T-helper 2 cell (primary cell): ENCODE measurements at regions not wholly inside any gene's neighbourhood (a gene's known extent, or its start where the extent isn't known, plus 50 kb on each side); places are given as distances from the start of the nearest gene placed in this dataset.

Source experiments
- DNase-seq, 5 experiments: peaks; one replicate each; pipeline versions ENCODE4 v3.0.0 to v3.0.0-alpha.2; 2012 to 2022

GRCh38 chr2:205937211-205937610 lies 148.8 kb downstream of the INO80D start:
- no peak for DNase-seq

GRCh38 chr2:205936446-205936845 lies 149.5 kb downstream of the INO80D start:
- no peak for DNase-seq

DNA sequence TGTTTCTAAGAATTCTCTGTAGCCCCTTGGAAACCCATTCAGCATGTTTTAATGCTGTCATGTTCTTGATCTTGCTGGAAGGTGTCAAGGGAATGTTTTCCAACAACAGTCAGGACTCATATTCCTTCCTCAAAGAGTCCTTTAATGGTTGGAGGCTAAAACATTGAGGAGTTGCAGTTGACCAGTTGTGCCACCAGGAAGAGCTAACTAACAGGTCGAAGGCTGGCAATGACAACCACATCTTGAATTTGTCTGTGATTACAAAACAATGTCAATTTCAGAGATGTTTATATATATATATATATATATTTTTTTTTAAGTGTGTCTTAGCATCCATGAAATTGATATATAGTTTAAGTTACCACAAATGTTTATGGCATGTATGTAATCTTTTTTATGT lies 151.5 kb downstream of the INO80D start:
- DNase-seq = no peak

GRCh38 chr2:205932861-205933260 lies 153.1 kb downstream of the INO80D start:
- no peak for DNase-seq

- DNase-seq = no peak
Observed at GRCh38 chr2:205931388-205931787, 154.6 kb downstream of the INO80D start.

DNA sequence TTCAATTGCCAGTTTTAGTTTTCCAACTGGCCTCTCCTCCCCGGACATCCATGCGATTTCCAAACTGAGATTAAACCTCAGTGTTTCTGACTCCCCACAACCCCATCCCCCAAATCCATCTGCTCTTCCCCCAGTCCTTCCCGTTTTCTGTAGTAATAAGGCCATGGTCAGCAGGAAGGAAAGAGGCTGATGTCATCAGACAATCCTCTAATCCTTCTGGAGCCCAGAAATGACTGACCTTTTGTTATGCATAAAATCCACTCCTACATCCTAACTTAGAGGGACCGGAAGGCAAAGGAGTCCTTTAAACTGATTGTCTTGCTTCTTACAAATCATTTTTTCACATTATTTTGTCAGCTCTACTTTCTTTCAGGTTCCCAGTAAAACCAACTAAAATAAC lies 155.8 kb downstream of the INO80D start:
- no peak for DNase-seq

- no peak for DNase-seq
Observed at GRCh38 chr2:205929246-205929942, 156.6 kb downstream of the INO80D start.

DNA sequence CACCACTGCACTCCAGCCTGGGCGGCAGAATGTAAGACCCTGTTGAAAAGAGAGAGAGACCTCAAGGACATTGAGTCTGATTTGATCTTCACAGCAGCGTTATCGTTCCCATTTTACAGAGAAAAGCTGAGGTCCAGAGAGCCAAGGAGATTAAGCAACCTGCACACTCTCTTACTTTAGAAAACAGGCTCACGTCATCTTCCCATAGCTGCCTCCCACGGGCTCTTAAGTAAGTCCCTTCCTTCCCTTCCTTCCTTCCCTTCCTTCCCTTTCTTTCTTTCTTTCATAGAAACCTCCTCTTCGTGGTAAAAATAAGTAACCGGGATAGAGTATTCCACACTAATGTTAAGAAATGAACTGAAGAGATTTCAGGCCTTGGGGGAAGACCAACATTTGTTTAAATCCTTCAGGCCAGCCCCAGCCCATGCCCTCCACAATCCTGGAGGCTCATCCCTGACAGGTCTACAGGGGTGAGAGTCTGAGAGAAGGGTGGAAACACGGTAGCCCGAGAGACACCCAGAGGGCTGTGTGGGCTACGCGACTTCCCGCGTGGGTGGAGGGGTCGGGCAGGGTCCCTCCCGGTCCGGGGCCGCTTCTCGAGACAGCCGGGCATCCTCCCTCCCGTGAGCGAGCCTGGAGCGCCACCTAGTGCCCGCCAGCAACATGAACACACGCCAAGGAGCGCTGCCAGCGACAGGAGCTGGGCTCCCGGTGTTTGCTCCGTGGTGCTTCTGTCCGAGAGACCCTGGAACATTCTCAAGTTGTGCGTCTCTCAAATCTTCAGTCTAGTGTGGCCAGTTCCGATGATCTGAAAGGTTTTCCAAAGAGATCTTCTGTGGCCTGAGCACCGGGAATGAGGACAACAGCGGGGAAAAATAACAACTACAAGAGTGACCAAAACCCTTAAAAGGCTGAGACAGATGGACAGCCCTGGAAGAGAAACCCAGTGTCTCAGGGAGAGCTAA lies 160.3 kb downstream of the INO80D start:
- peak; percentile 3 to 62 (median 51) for DNase-seq

- DNase-seq = no peak
Observed at GRCh38 chr2:205924676-205925075, 161.3 kb downstream of the INO80D start.

GRCh38 chr2:205915130-205915524 lies 170.8 kb downstream of the INO80D start:
- no peak for DNase-seq

- DNase-seq = no peak
Observed at GRCh38 chr2:205914213-205915129, 171.5 kb downstream of the INO80D start.

GRCh38 chr2:205913668-205914067 lies 172.3 kb downstream of the INO80D start:
- DNase-seq = no peak

DNA sequence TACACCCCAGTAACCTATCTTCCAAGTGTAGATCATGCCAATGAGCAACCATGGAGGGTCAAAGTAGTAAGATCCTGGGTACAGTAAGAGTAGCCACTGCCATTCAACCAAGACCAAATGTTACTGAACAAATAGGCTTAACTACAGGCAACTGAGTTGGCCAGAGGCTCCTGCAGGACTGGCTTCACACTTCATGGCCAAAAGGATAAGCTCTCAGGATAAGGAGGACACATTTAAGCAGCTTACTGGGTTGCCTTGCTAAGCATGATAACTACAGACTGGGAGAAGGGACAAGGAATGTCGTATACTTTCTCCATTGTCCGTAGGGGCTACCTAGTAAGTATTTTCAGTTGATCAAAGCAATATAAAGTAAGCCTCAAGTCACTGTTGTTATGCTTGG lies 174.7 kb downstream of the INO80D start:
- no peak for DNase-seq

GRCh38 chr2:205909184-205909572 lies 176.8 kb downstream of the INO80D start:
- no peak for DNase-seq

DNA sequence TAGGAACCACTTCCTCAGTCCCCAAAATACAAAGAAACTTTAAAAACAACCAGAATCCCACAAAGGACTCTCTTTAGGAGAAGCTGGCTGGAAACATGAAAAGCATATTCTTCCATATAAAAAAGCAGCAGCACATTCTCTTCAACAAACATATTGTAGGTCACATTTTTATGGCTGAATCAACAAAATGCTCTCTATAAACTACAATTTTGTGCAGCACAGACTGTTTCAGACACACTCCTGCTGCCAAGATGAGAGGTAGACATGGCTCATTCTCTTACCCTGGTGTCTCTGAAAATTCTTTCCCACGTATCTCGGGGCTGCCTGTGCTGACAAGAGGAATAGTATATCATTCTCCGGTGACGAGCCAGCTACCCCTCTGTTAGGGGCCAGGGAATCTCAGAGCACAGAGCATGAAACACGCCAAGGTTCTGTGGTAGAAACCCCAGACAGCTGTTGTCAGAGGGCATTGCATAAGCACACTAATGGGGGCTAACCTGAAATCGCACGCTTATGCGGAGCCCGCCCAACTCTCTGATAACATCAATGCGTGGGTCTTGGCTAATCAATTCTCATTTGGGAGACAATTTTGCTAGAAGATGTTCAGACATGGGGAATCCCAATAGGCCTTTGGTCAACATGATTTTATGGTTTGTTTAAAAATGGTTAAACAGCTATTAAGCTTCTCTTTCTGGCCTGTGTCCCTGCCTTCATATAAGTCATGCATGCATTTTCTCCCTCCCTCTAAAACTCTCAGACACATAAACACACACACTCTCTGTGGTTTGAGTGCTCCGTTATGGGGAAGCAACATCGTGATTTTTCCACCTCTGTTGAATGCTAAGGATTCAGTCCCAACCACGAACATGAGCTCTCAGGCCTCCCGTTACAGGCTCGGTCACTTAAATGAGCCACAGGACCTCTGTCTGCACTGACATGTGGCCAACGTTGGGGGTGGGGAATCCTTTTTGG lies 177.5 kb downstream of the INO80D start:
- no peak for DNase-seq

GRCh38 chr2:205906419-205906818 lies 179.6 kb downstream of the INO80D start:
- DNase-seq = no peak

- DNase-seq = no peak
Observed at GRCh38 chr2:205905576-205905975, 180.4 kb downstream of the INO80D start.

- DNase-seq = no peak
Observed at GRCh38 chr2:205904873-205905272, 181.1 kb downstream of the INO80D start.

DNA sequence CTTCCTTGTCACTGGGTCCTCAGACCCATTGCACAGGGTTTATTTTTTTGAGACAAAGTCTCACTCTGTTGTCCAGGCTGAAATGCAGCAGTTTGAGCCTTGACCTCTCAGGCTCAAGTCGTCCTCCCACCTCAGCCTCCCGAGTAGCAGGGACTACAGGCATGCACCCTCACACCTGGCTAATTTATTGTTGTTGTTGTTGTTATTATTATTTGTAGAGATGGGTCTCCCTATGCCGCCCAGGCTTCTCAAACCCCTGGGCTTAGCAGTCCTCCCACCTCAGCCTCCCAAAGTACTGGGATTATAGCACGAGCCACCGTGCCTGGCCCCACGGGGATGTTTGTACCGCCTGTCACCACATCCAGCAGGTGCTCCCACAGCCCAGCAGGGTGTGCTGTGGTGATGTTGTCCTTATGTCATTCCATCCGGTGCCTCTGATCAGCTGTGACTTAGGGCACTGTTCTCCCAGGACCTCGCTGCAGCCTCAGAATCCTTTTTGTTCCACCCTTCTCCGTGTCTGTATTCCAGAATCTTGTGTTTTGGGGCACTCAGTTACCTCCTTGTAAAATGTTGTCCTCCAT lies 182.3 kb downstream of the INO80D start:
- peak in 1 of 5 experiments; percentile 29 for DNase-seq

DNA sequence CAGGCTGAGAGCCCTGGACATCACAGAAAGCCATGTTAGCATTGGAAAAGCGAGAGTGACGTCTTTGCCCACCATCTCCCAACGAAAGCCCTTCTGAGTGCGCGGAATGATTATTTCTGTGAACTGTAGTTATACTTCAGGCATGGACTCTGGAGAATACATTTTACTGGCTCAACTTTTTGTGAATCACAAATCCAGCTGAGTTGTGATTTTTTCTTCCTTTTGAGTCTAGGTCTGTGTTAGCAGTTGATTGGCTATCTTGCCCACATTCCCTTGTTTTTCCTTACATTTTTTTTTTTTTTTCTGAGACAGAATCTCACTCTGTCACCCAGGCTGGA lies 183.1 kb downstream of the INO80D start:
- DNase-seq = no peak
